ENCODE measurements at regions not wholly inside any gene's neighbourhood (a gene's known extent, or its start where the extent isn't known, plus 50 kb on each side); places are given as distances from the start of the nearest gene placed in this dataset.

DNA sequence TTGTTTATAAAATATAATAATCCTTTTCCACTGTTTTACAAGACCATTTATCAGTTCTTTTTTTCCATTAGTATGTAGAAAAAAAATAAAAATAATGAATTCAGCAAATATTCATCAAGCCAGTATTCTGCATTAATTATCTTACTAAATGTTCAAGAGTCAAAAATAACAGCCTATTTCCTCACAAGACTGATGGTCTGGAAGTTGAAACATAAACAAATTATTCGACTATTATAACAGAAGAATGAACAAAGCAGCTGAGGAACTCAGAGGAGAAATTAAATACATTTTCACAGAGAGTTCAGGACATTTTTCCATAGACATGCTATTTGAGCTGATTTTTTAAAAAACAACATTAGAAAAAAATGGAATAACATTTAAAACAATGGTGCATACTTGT lies 2594.8 kb downstream of the ARAP2 start:
- Histone ChIP-seq H3K9me3 (ENCODE audit: control insufficient read depth in 1 of 2, insufficient read depth in 1 of 2, low read length in 2 of 2) (no peaks in the 10 kb centered on the region), H3K4me3 (ENCODE audit: low read length) (no peak overlapping the region), H3K36me3 (ENCODE audit: insufficient read depth, low read length) (no peaks in the 10 kb centered on the region), H3K27me3 (ENCODE audit: control insufficient read depth in 1 of 2, insufficient read depth in 2 of 2, low read length in 2 of 2) (no peaks in the 10 kb centered on the region), H3K27ac (ENCODE audit: low read depth in 1 of 2, low read length in 2 of 2) (no peak overlapping the region), H3K4me1 (ENCODE audit: insufficient read depth, low read length) (no peaks in the 10 kb centered on the region)
- intact Hi-C loops (cut with DNase I, micrococcal nuclease): no loop called here
- H3K27me3 Mint-ChIP-seq: no peaks in the 10 kb centered on the region
- DNase-seq (no peak), ATAC-seq (ENCODE audit: poor library complexity) (no peak)
- H3K9me3 Mint-ChIP-seq: peaks cover 18% of the 10 kb centered on the region
- no peaks in the 10 kb centered on the region for H3K36me3 Mint-ChIP-seq (ENCODE audit: low read depth)
- no peak for TF ChIP-seq CTCF (IDR thresholded peaks at IDR 0.05)
- no peak overlapping the region for H3K27ac Mint-ChIP-seq
- H3K4me3 Mint-ChIP-seq: no peak overlapping the region
- POLR2A ChIA-PET: no interaction called here
- H3K4me1 Mint-ChIP-seq (ENCODE audit: low read depth): no peaks in the 10 kb centered on the region
- CTCF ChIA-PET: no interaction called here

DNA sequence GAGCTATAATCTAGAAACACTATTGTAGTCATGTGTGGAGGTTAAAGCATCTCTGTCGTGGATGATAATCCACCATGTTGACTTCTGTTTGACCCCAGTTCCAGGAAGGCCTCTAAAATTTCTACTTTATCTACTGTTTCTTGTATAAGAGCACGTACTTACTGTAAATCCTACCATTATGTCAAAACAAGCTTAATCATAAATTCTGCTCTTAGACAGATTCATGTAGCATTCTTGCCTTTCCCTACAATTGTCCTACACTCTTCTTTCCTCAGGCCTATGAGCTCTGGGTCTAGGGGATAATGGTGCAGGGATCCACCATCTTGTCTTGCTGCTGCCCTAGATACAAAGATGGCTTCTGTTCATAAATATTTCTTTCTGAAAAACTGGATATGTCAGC lies 2594.3 kb downstream of the ARAP2 start:
- Histone ChIP-seq H3K36me3 (ENCODE audit: insufficient read depth, low read length) (no peaks in the 10 kb centered on the region), H3K9me3 (ENCODE audit: control insufficient read depth in 1 of 2, insufficient read depth in 1 of 2, low read length in 2 of 2) (no peaks in the 10 kb centered on the region), H3K27me3 (ENCODE audit: control insufficient read depth in 1 of 2, insufficient read depth in 2 of 2, low read length in 2 of 2) (no peaks in the 10 kb centered on the region), H3K4me1 (ENCODE audit: insufficient read depth, low read length) (no peaks in the 10 kb centered on the region), H3K27ac (ENCODE audit: low read depth in 1 of 2, low read length in 2 of 2) (no peak overlapping the region), H3K4me3 (ENCODE audit: low read length) (no peak overlapping the region)
- intact Hi-C loops (cut with DNase I, micrococcal nuclease): no loop called here
- DNase-seq (no peak), ATAC-seq (ENCODE audit: poor library complexity) (no peak)
- CTCF ChIA-PET: no interaction called here
- POLR2A ChIA-PET: no interaction called here
- Mint-ChIP-seq H3K27ac (no peak overlapping the region), H3K4me1 (ENCODE audit: low read depth) (no peaks in the 10 kb centered on the region), H3K9me3 (peaks cover 18% of the 10 kb centered on the region), H3K36me3 (ENCODE audit: low read depth) (no peaks in the 10 kb centered on the region), H3K4me3 (no peak overlapping the region), H3K27me3 (no peaks in the 10 kb centered on the region)
- no peak for TF ChIP-seq CTCF (IDR thresholded peaks at IDR 0.05)

DNA sequence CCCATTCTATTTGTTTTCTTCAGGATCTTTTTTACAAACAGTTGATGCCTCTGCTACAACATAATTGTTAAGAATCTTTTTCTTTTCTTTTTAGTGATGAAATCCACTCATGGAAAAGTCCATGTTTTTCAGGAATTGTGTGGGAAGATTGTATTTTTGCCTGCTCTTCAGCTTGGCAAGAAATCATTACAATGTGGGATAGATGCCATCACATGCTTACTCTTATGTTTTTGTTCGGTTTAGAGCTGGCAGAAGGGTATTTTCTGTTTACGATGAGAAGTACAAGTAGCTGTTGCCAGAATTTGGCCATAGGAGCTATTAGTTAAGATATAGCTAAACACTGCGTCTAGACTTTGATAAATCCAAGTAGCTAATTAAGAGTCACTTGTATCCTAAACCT lies 2585.3 kb downstream of the ARAP2 start:
- H3K4me3 Mint-ChIP-seq: no peak overlapping the region
- H3K27me3 Mint-ChIP-seq: no peaks in the 10 kb centered on the region
- intact Hi-C loops (cut with DNase I, micrococcal nuclease): no loop called here
- Histone ChIP-seq H3K27me3 (ENCODE audit: control insufficient read depth in 1 of 2, insufficient read depth in 2 of 2, low read length in 2 of 2) (no peaks in the 10 kb centered on the region), H3K4me1 (ENCODE audit: insufficient read depth, low read length) (no peaks in the 10 kb centered on the region), H3K27ac (ENCODE audit: low read depth in 1 of 2, low read length in 2 of 2) (no peak overlapping the region), H3K9me3 (ENCODE audit: control insufficient read depth in 1 of 2, insufficient read depth in 1 of 2, low read length in 2 of 2) (peaks cover 0 to 5% of the 10 kb centered on the region in 2 experiments), H3K4me3 (ENCODE audit: low read length) (no peak overlapping the region), H3K36me3 (ENCODE audit: insufficient read depth, low read length) (no peaks in the 10 kb centered on the region)
- TF ChIP-seq CTCF (IDR thresholded peaks at IDR 0.05): no peak
- DNase-seq: no peak
- H3K4me1 Mint-ChIP-seq (ENCODE audit: low read depth): no peaks in the 10 kb centered on the region
- ChIA-PET POLR2A (no interaction called here), CTCF (no interaction called here)
- no peak overlapping the region for H3K27ac Mint-ChIP-seq
- no peaks in the 10 kb centered on the region for H3K36me3 Mint-ChIP-seq (ENCODE audit: low read depth)
- H3K9me3 Mint-ChIP-seq: peaks cover 15% of the 10 kb centered on the region
- no peak for ATAC-seq (ENCODE audit: poor library complexity)
